Activated gamma-delta T cell (primary cell): ENCODE measurements at regions not wholly inside any gene's neighbourhood (a gene's known extent, or its start where the extent isn't known, plus 50 kb on each side); places are given as distances from the start of the nearest gene placed in this dataset.

Experiments
- DNase-seq: peaks from one replicate; lab custom pipeline; 2025; lab: John Stamatoyannopoulos, UW

- DNase-seq: no peak
These were observed 274.0 kb upstream of the TGFBR2 start for GRCh38 chr3:30332196-30333021.

GRCh38 chr3:30333143-30333542 is 273.3 kb upstream of the TGFBR2 start:
- no peak for DNase-seq

GRCh38 chr3:30333903-30334302 is 272.5 kb upstream of the TGFBR2 start:
- no peak for DNase-seq

- DNase-seq: no peak
These were observed 265.9 kb upstream of the TGFBR2 start for GRCh38 chr3:30340500-30340899.

GRCh38 chr3:30341079-30341478 is 265.3 kb upstream of the TGFBR2 start:
- DNase-seq: no peak

GRCh38 chr3:30341851-30342250 is 264.6 kb upstream of the TGFBR2 start:
- no peak for DNase-seq

GRCh38 chr3:30342318-30343060 is 263.9 kb upstream of the TGFBR2 start:
- DNase-seq: no peak

- DNase-seq: no peak
These were observed 263.2 kb upstream of the TGFBR2 start for GRCh38 chr3:30343067-30343831.

GRCh38 chr3:30343861-30344260 is 262.5 kb upstream of the TGFBR2 start:
- DNase-seq: no peak

GRCh38 chr3:30344288-30344687 is 262.1 kb upstream of the TGFBR2 start:
- no peak for DNase-seq

- DNase-seq: no peak
These were observed 259.5 kb upstream of the TGFBR2 start for GRCh38 chr3:30346933-30347320.

GRCh38 chr3:30347679-30348216 is 258.7 kb upstream of the TGFBR2 start:
- no peak for DNase-seq

GRCh38 chr3:30349507-30349906 is 256.9 kb upstream of the TGFBR2 start:
- DNase-seq: no peak

- no peak for DNase-seq
These were observed 256.4 kb upstream of the TGFBR2 start for GRCh38 chr3:30350011-30350410.

- no peak for DNase-seq
These were observed 255.5 kb upstream of the TGFBR2 start for GRCh38 chr3:30350901-30351300.

GRCh38 chr3:30352410-30353318 is 253.7 kb upstream of the TGFBR2 start:
- DNase-seq: no peak

GRCh38 chr3:30353711-30354467 is 252.5 kb upstream of the TGFBR2 start:
- DNase-seq: no peak

- DNase-seq: no peak
These were observed 251.9 kb upstream of the TGFBR2 start for GRCh38 chr3:30354513-30354912.

- no peak for DNase-seq
These were observed 251.4 kb upstream of the TGFBR2 start for GRCh38 chr3:30354972-30355371.

- DNase-seq: no peak
These were observed 250.8 kb upstream of the TGFBR2 start for GRCh38 chr3:30355622-30356021.
